Lower leg skin (tissue), 3 donors: ENCODE measurements at regions not wholly inside any gene's neighbourhood (a gene's known extent, or its start where the extent isn't known, plus 50 kb on each side); places are given as distances from the start of the nearest gene placed in this dataset.

Experiments used
- POLR2A ChIP-seq, 2 donors: fragments of 450-650 bp; IDR thresholded peaks; one replicate each; pipeline ENCODE4 v1.6.1; 2016 to 2017; ENCODE audit warnings: antibody characterized with exemption in 2 of 2, mild to moderate bottlenecking in 1 of 2, moderate library complexity in 1 of 2
- TF ChIP-seq, protein P1 (sequence below), 3 donors: fragments of 450-650 bp; IDR thresholded peaks; one replicate each; pipeline ENCODE4 v1.5.1; 2016; ENCODE audit warnings: antibody characterized with exemption in 3 of 3, mild to moderate bottlenecking in 3 of 3, moderate library complexity in 2 of 3

DNA sequence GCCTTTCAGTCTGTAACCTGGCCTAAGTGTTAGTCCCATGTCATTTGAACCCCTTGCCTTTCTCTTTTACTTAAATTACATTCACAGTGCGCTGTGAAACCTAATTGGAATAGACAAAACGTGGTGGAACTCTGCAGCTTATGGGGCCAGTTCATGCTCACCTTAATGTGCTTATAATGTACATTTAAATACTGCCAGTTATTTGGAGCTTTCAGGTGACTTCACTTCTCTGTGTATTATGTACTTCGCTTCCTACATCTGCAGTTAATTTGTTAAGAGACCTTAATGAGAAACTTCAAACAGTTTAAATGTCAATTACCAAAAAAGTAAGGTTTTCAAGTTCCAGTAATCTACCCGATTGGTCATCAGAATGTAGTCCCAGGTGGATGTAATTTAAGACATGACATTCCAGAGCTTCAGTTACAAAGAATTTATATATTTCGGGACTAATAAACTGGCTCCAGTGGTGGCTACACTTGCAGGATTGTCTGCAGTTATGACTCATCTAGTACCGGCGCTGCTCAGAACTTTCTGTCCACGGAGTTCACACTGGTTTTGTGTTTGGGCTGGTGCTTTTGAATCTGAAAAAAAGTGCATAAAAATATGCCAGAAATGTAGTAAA is 125.3 kb downstream of the TM9SF2 start:
- TF ChIP-seq, protein P1, sequence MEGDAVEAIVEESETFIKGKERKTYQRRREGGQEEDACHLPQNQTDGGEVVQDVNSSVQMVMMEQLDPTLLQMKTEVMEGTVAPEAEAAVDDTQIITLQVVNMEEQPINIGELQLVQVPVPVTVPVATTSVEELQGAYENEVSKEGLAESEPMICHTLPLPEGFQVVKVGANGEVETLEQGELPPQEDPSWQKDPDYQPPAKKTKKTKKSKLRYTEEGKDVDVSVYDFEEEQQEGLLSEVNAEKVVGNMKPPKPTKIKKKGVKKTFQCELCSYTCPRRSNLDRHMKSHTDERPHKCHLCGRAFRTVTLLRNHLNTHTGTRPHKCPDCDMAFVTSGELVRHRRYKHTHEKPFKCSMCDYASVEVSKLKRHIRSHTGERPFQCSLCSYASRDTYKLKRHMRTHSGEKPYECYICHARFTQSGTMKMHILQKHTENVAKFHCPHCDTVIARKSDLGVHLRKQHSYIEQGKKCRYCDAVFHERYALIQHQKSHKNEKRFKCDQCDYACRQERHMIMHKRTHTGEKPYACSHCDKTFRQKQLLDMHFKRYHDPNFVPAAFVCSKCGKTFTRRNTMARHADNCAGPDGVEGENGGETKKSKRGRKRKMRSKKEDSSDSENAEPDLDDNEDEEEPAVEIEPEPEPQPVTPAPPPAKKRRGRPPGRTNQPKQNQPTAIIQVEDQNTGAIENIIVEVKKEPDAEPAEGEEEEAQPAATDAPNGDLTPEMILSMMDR (IDR thresholded peaks at IDR 0.05) = no peak
- no peak for TF ChIP-seq POLR2A (IDR thresholded peaks at IDR 0.05)
